ENCODE measurements at regions not wholly inside any gene's neighbourhood (a gene's known extent, or its start where the extent isn't known, plus 50 kb on each side); places are given as distances from the start of the nearest gene placed in this dataset.

- DNase-seq (no peak), ATAC-seq (ENCODE audit: low read depth) (no peak)
- no TSS peak for BruUV-seq (replicated peaks)
- no peak overlapping the region for H3K4me2 ChIP-seq (ENCODE audit: low read depth, low read length)
- H3K56ac ChIP-seq (ENCODE audit: extremely low read depth, insufficient read depth, low read length) = no peak overlapping the region
- H2AFZ ChIP-seq (replicated peaks; ENCODE audit: low read length, poor library complexity) = no peak overlapping the region
- ChIA-PET CTCF (no interaction called here), POLR2A (ENCODE audit: unreplicated experiment) (no interaction called here)
- H2AK5ac ChIP-seq (ENCODE audit: low read depth, low read length) = no peak overlapping the region
- H2BK120ac ChIP-seq (ENCODE audit: low read depth, low read length) = no peak overlapping the region
- dilution Hi-C loops (cut with HindIII; ENCODE audit: low sequenced_read_pairs, unreplicated experiment) (no loop called here), in situ Hi-C loops (cut with MboI; ENCODE audit: low sequenced_read_pairs) (no loop called here), intact Hi-C loops (cut with micrococcal nuclease) (no loop called here)
- no peak overlapping the region for H2AK9ac ChIP-seq (replicated peaks; ENCODE audit: low read depth, low read length, poor library complexity)
- H3K14ac ChIP-seq (replicated peaks; ENCODE audit: low read depth, low read length) = no peak overlapping the region
- no peak overlapping the region for H2BK5ac ChIP-seq (ENCODE audit: low read depth, low read length, poor library complexity, severe bottlenecking)
- H3K27ac ChIP-seq (ENCODE audit: insufficient read depth, low read length) = no peak overlapping the region
- H3K79me1 ChIP-seq (ENCODE audit: low read depth in 1 of 2, low read length in 2 of 2) = no peaks in the 10 kb centered on the region
- H3K4me3 ChIP-seq (ENCODE audit: insufficient read depth, low read depth, low read length) = no peak overlapping the region
- no peaks in the 10 kb centered on the region for H3K36me3 ChIP-seq (ENCODE audit: control insufficient read depth, insufficient read depth, low read length)
- H4K20me1 ChIP-seq (ENCODE audit: insufficient read depth, low read length) = no peaks in the 10 kb centered on the region
- H3K4ac ChIP-seq (ENCODE audit: low read depth, low read length) = no peak overlapping the region
- no peak overlapping the region for H4K5ac ChIP-seq (ENCODE audit: low read depth, low read length)
- no peak overlapping the region for H3K18ac ChIP-seq (ENCODE audit: low read depth, low read length)
- H3K27me3 ChIP-seq (ENCODE audit: control insufficient read depth, insufficient read depth, low read length) = no peaks in the 10 kb centered on the region
- H3K9me1 ChIP-seq (ENCODE audit: insufficient read depth, low read length) = no peaks in the 10 kb centered on the region
- no peak overlapping the region for H2BK20ac ChIP-seq (ENCODE audit: low read depth, low read length)
- no peak overlapping the region for H3K23ac ChIP-seq (ENCODE audit: low read depth, low read length)
- TF ChIP-seq CHD1 (IDR thresholded peaks at IDR 0.05; ENCODE audit: low read depth, low read length) (no peak), USF2 (IDR thresholded peaks at IDR 0.05; ENCODE audit: low read depth, low read length) (no peak), RFX5 (IDR thresholded peaks at IDR 0.05; ENCODE audit: low read depth, low read length) (no peak), POLR2A (IDR thresholded peaks at IDR 0.05; ENCODE audit: low read depth, low read length) (no peak), MAZ (IDR thresholded peaks at IDR 0.05; ENCODE audit: borderline replicate concordance, low read depth, low read length) (no peak), FOS (IDR thresholded peaks at IDR 0.05; ENCODE audit: low read depth, low read length) (no peak), MXI1 (IDR thresholded peaks at IDR 0.05; ENCODE audit: borderline replicate concordance, low read depth, low read length) (no peak), CEBPB (IDR thresholded peaks at IDR 0.05; ENCODE audit: low read depth, low read length) (no peak), RAD21 (IDR thresholded peaks at IDR 0.05; ENCODE audit: low read length) (no peak), NFE2L2 (IDR thresholded peaks at IDR 0.05; ENCODE audit: low read depth, low read length) (no peak), CTCF (conservative IDR thresholded peaks at IDR 0.05; ENCODE audit: low read depth, low read length) (no peak), ELK1 (IDR thresholded peaks at IDR 0.05; ENCODE audit: borderline replicate concordance, low read depth, low read length) (no peak)
- H4K8ac ChIP-seq (ENCODE audit: low read depth in 2 of 2, low read length in 2 of 2) = no peak overlapping the region
- H3K9ac ChIP-seq (ENCODE audit: low read depth, low read length) = no peak overlapping the region
- H4K91ac ChIP-seq (ENCODE audit: insufficient read depth, low read depth, low read length) = no peak overlapping the region
- no peaks in the 10 kb centered on the region for H3K9me3 ChIP-seq (ENCODE audit: control insufficient read depth, insufficient read depth, low read length)
- no peaks in the 10 kb centered on the region for H3K4me1 ChIP-seq (ENCODE audit: control insufficient read depth, insufficient read depth, low read length)
- H2BK15ac ChIP-seq (ENCODE audit: low read depth, low read length) = no peak overlapping the region
Measured at GRCh38 chr4:144411700-144412099, 234.3 kb upstream of the HHIP start.
